Esophagus muscularis mucosa (tissue), 4 donors: ENCODE measurements at regions not wholly inside any gene's neighbourhood (a gene's known extent, or its start where the extent isn't known, plus 50 kb on each side); places are given as distances from the start of the nearest gene placed in this dataset.
"Not testable (repeated sequence)": the region's sequence is repeated elsewhere in the genome, so short reads cannot be mapped to it uniquely, and the experiment has no call there.

ENCODE experiments used
- DNase-seq: peaks from one replicate; pipeline ENCODE4 v3.0.0-alpha.2; 2017; ENCODE audit errors: extremely low spot score
- H3K27ac ChIP-seq, 4 donors: fragments of 200-600 bp; sonication (generic); replicated peaks in 1 of 4; 1 replicate in 3 of 4; 2 replicates in 1 of 4; pipeline ENCODE4 v1.5.1; 2016 to 2019; ENCODE audit warnings: mild to moderate bottlenecking in 1 of 4
- H3K27me3 ChIP-seq, 4 donors: fragments of 200-600 bp; sonication (generic); one replicate each; pipeline versions ENCODE4 v1.5.1 to v1.6.0; 2016 to 2019
- H3K36me3 ChIP-seq, 4 donors: fragments of 200-600 bp; sonication (generic); one replicate each; pipeline ENCODE4 v1.5.1; 2016 to 2019
- H3K4me1 ChIP-seq, 4 donors: fragments of 200-600 bp; sonication (generic); one replicate each; pipeline ENCODE4 v1.5.1; 2016 to 2019
- H3K4me3 ChIP-seq, 4 donors: fragments of 200-600 bp; sonication (generic); 1 replicate in 2 of 4; 2 replicates in 2 of 4; pipeline ENCODE4 v1.5.1; 2016 to 2019; ENCODE audit warnings: mild to moderate bottlenecking in 4 of 4, moderate library complexity in 1 of 4
- H3K9me3 ChIP-seq, 4 donors: fragments of 200-600 bp; sonication (generic); 1 replicate in 3 of 4; 2 replicates in 1 of 4; pipeline ENCODE4 v1.5.1; 2016 to 2019
- EP300 ChIP-seq: sonication (generic); formaldehyde crosslinking; IDR thresholded peaks from one replicate; pipeline ENCODE4 v1.6.1; 2017; ENCODE audit warnings: antibody characterized with exemption
- POLR2A ChIP-seq: fragments of 450-650 bp; IDR thresholded peaks from one replicate; pipeline ENCODE4 v1.6.1; 2017; ENCODE audit warnings: antibody characterized with exemption, moderate library complexity, mild to moderate bottlenecking, low read depth
- POLR2AphosphoS5 ChIP-seq, 2 donors: sonication (generic); formaldehyde crosslinking; IDR thresholded peaks; one replicate each; pipeline ENCODE4 v1.6.1; 2017; ENCODE audit warnings: antibody characterized with exemption in 2 of 2
- WGBS: methylation state at CpG from one replicate; pipeline ENCODE4 v1.1.5; 2018; 5-methylcytosine and 5-hydroxymethylcytosine counted together
- intact Hi-C: fragments of 100-400 bp; cut with DNase I; formaldehyde crosslinking; loops from one replicate; pipeline ENCODE4 v1.15.1; 2023
- TF ChIP-seq, protein P1 (sequence below), 3 experiments: fragments of 200-600 bp in 2 of 3; fragments of 450-650 bp in 1 of 3; sonication (generic) in 2 of 3; IDR thresholded peaks; one replicate each; pipeline ENCODE4 v1.5.1; 2017 to 2019; ENCODE audit warnings: antibody characterized with exemption in 3 of 3, mild to moderate bottlenecking in 2 of 3, moderate library complexity in 1 of 3

DNA sequence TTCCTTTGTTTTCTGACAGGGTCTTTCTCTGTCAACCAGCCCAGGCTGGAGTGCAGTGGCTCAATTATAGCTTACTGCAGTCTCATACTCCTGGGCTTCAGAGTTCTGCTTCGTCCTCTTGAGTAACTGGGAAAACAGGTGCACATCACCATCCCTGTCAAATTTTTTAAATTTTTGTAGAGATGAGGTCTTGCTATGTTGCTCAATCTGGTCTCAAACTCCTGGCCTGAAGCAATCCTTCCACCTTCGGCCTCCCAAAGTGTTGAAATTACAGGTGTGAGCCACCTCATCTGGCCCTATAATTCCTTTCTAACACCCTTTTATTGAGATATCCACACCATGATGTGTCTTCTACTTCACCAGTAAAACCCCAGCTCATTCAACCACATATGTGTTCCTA is 341.6 kb upstream of the PCSK5 start:
- H3K27me3 ChIP-seq, result no peaks in the 10 kb centered on the region
- no peaks in the 10 kb centered on the region for H3K36me3 ChIP-seq
- H3K4me1 ChIP-seq, result no peaks in the 10 kb centered on the region
- no peak for DNase-seq
- no peak overlapping the region for H3K4me3 ChIP-seq
- intact Hi-C loops, result no loop called here
- TF ChIP-seq, protein P1, sequence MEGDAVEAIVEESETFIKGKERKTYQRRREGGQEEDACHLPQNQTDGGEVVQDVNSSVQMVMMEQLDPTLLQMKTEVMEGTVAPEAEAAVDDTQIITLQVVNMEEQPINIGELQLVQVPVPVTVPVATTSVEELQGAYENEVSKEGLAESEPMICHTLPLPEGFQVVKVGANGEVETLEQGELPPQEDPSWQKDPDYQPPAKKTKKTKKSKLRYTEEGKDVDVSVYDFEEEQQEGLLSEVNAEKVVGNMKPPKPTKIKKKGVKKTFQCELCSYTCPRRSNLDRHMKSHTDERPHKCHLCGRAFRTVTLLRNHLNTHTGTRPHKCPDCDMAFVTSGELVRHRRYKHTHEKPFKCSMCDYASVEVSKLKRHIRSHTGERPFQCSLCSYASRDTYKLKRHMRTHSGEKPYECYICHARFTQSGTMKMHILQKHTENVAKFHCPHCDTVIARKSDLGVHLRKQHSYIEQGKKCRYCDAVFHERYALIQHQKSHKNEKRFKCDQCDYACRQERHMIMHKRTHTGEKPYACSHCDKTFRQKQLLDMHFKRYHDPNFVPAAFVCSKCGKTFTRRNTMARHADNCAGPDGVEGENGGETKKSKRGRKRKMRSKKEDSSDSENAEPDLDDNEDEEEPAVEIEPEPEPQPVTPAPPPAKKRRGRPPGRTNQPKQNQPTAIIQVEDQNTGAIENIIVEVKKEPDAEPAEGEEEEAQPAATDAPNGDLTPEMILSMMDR (IDR thresholded peaks at IDR 0.05), result no peak
- no peak for TF ChIP-seq EP300
- TF ChIP-seq POLR2AphosphoS5 (IDR thresholded peaks at IDR 0.05), result no peak
- TF ChIP-seq POLR2A, result no peak
- no peaks in the 10 kb centered on the region for H3K9me3 ChIP-seq
- WGBS, result 92% methylated on average over 2 of the region's 2 CpGs
- H3K27ac ChIP-seq, result no peak overlapping the region

DNA sequence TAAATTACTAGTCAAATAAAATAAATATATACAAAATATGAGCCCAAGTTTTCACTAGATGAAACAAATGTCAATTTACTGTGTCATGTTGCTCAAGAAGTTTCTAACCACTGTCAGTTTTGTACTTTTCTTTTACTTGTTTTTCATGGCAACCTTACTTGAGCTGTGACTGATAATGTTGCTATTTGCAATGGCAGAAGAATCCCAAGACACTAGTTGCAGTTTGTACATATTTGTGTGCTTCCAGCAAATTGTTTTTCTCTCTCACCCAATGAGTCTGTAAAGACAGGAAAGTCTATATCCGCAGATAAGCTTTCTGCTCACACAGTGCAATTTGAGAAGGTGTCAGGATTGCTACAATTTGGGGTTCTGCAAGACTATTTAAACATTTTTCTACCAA is 338.6 kb upstream of the PCSK5 start:
- Histone ChIP-seq H3K4me3 (no peak overlapping the region), H3K9me3 (no peaks in the 10 kb centered on the region), H3K27me3 (no peaks in the 10 kb centered on the region), H3K4me1 (no peaks in the 10 kb centered on the region), H3K27ac (no peak overlapping the region), H3K36me3 (no peaks in the 10 kb centered on the region)
- no peak for TF ChIP-seq POLR2AphosphoS5 (IDR thresholded peaks at IDR 0.05)
- no peak for TF ChIP-seq EP300
- TF ChIP-seq, protein P1 (IDR thresholded peaks at IDR 0.05), result no peak
- TF ChIP-seq POLR2A, result no peak
- 76% methylated on average over 1 of the region's 1 CpG for WGBS
- no peak for DNase-seq
- intact Hi-C loops, result no loop called here

DNA sequence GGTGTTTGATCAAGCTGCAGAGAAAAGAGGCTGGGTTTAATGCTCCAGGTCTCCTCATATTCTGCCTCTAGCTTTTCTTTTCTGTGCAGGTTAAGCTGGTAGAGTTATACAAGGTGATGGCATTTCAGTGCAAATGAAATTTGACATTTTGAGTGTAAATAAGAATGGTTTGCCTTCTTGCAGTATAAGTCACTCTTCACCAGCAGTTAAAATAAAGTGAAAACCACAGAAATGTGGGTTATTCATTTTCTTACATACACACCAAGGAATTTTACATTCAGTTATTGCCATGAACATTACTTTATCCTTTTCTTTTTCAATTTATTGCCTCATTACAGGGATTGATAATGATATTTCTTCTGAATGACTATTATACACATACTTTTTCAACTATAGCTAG is 337.5 kb upstream of the PCSK5 start:
- no peak for DNase-seq
- no peak overlapping the region for H3K4me3 ChIP-seq
- H3K36me3 ChIP-seq, result no peaks in the 10 kb centered on the region
- TF ChIP-seq POLR2A (no peak), EP300 (no peak), POLR2AphosphoS5 (IDR thresholded peaks at IDR 0.05) (no peak)
- TF ChIP-seq, protein P1 (IDR thresholded peaks at IDR 0.05), result no peak
- no peaks in the 10 kb centered on the region for H3K4me1 ChIP-seq
- no peak overlapping the region for H3K27ac ChIP-seq
- intact Hi-C loops, result no loop called here
- H3K9me3 ChIP-seq, result no peaks in the 10 kb centered on the region
- H3K27me3 ChIP-seq, result no peaks in the 10 kb centered on the region

DNA sequence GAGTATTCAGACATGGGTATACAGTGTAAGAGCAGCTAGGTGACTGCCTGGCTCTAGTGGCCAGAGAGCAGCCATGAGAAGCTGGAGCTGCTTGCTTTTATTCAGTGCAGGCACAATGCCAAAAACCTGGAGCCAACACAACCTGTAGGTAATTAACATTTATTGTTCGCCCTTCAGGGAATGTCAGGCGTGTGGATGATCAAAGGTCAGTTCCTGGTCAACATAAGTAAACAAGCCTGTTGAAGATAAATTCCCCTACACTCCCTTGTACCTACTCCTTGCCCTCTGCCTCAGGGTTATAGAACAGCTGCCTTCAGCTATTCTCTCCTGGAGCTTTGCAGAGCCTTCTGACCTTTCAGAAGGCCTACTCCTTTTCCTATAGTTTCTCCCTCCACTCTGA is 323.7 kb upstream of the PCSK5 start:
- intact Hi-C loops, H3K27me3 ChIP-seq, H3K36me3 ChIP-seq, DNase-seq, H3K27ac ChIP-seq, H3K4me1 ChIP-seq, H3K4me3 ChIP-seq, H3K9me3 ChIP-seq: not testable (repeated sequence)
- 69% methylated on average over 2 of the region's 2 CpGs for WGBS

DNA sequence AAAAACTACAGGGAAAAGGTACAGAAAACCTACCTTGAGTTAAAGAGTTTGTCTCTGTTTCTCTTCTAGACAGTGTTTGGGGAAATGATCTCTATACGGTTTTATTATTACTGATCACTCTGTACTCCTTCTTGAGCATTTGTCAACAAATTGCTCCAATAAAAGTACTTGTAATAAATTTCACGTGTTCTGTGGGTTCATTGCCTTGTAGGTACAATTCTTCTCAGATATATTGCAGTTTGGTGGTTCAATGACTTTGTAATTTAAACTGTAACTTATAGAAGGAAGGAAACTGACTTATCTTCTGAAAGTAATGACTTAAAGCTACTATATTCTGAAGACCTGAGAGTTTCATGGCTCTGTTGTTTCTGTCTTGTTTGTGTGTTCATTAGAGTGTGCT is 319.9 kb upstream of the PCSK5 start:
- intact Hi-C loops, result no loop called here
- no peak for DNase-seq
- H3K4me1 ChIP-seq, result no peaks in the 10 kb centered on the region
- H3K9me3 ChIP-seq, result peaks cover 0 to 3% (median 0%) of the 10 kb centered on the region in 4 donors
- WGBS, result 48% methylated on average over 2 of the region's 2 CpGs
- TF ChIP-seq EP300, result no peak
- TF ChIP-seq POLR2A, result no peak
- TF ChIP-seq, protein P1 (IDR thresholded peaks at IDR 0.05), result no peak
- no peak for TF ChIP-seq POLR2AphosphoS5 (IDR thresholded peaks at IDR 0.05)
- H3K36me3 ChIP-seq, result no peaks in the 10 kb centered on the region
- H3K27ac ChIP-seq, result no peak overlapping the region
- no peaks in the 10 kb centered on the region for H3K27me3 ChIP-seq
- H3K4me3 ChIP-seq, result no peak overlapping the region
